ENCODE measurements at regions not wholly inside any gene's neighbourhood (a gene's known extent, or its start where the extent isn't known, plus 50 kb on each side); places are given as distances from the start of the nearest gene placed in this dataset.

DNA sequence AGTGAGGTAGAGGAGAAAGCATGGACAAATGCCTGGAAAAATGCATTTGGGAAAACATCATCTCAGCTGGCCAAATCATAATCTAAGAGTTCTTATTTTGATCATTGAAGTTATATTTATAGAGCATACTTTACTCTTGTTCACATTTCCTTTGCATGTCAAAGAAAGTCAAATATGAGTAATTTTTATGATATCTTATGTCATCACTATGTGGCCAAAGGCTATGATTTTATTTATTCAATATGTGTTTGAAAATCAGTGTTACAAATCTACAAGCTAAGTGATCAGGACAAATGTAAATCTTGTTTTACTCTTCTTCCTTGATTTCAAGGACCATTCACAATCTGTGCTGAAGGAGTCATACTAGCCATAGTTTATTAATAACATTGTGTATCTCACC is 237.2 kb upstream of the DPH6 start:
- DNase-seq, result no peak

DNA sequence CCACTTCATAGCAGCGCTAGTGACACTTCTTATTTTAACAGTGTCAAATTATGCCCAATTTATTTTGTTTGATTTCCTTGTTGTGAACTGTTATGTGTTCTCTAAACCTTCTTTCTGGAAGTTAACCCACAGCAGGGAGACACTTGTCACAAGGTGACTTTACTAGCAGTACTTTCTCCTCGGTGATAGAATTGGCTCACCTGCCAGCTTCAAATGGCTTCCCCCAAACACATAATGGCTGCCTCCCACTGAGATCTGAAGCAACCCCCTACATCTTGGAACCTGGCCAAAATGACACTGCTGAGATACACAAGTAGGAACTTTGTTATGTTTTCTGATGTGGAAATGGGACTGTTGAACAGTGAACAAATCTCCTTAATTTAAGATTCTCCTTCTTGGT is 238.8 kb upstream of the DPH6 start:
- no peak for DNase-seq

DNA sequence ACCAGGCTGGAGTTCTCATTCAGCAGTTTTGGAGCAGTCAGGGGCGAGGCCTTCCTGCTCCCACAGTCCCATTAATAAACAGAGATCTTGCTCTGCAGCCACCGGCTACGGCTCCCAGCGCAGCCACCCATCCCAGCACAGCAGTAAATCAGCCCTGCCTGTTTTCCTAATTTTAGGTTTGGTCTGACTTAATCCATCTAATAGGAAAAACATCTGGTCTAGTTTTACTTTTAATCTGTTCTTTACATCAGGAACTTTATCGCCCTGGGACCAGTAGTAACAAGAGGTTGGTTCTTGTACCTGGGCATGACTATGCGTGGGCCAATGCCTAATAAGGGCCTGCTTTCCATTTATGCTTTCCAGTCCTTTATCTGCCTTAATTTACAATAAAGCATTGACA is 264.0 kb upstream of the DPH6 start:
- DNase-seq, result no peak

DNA sequence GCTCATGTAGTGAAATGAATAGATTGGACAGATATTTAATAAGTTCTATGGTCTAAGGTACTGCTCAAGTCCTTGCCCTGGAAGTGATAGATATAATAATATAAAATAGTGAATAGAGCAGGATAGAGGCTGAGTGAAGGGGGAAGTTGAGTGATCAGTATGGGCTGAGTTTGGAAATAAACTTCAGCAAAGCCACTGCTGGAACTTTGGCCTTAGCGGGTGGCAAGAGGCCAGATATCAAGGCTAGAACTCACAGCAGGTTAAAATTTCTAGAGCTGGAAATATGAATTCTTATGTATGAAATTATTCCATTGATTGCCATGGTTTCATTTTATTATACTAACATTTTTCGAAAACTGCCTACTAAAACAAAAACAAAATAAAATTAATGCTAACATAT is 267.6 kb upstream of the DPH6 start:
- DNase-seq, result no peak

DNA sequence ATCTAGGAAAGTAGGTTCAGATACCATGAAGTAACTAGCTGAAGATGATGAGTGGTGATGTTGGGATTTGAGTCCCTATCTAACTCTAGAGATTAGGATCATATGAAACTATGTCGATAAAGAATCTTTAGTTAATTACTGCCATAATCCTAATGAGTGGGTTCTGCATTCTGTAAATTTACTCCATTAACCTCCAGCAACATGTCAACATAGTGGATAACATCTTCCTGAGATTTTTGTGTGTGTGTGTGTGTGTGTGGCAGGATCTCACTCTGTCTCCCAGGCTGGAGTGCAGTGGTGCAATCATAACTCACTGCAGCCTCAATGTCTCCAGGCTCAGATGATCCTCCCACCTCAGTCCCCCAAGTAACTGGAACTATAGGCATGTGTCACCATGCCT is 272.9 kb upstream of the DPH6 start:
- DNase-seq, result no peak

DNA sequence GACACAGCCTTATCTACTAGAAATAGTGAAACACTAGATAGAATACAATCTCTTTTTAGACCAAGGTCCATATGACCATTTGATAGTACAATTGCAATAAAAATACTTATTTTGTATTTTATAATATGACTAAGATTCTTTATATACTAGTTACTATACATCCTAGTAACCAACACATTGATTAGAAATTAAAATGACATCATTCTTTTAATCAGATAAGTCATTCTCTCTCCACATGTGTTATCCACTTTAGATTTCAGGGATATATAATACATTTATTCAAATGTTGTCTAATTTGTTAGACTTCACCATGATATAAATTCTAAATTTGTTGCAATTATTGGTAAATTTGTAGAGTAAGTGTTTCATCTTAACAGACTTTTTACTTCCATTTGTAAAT is 276.2 kb upstream of the DPH6 start:
- no peak for DNase-seq

DNA sequence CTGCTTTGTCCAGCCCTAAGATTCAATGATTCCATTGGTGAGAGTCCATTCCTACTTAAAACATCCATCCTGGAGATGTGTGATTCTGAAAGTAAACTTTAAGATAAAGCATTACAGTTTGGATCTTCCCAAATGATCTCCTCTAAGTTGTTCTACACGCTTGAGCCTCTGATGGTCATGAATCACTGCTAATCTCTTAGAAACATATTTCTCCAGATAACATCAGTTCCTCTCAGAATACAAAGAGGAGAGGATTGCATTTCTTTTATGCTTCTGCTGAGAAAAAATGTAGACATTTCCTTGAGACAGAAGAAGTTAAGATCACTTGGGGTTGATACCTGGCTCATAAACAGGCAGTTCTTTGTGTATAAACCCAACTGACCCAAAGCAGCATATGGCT is 281.2 kb upstream of the DPH6 start:
- no peak for DNase-seq

DNA sequence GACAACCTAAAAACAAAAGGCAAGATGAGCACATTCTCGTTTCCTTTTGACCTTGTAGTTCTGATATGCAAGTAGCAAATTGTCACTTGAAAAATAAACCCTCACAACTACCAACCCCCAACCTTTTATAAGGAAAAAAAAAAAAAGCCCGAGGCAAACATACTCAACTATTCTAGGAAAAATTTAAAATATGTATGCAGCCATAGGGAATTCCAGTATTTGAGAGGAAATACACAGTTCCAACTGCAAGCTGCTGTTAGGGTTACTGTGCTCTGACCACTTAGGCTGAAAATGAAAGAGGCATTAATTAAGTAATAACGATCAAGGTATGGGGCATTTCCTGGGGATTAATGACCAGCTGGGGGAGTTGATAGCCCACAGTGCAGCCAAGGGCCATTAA is 281.9 kb upstream of the DPH6 start:
- no peak for DNase-seq

DNA sequence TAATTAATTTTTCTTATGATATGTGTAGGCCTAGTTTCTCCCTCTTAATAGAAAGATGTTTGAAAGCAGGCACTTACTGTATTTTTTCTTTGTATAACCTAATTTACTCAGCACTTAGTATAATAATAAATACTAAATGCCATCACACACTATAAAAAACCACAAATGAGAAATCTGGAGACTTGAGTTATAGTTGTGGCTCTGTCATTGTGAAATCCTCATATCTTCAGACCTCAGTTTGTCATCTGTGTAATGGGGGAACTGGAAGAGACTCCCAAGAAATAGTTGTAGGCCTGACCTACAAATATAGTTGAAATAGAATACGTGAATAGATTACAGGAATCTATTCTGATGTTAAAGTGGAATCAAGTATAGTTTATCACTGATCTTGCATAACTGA is 287.6 kb upstream of the DPH6 start:
- DNase-seq, result no peak

DNA sequence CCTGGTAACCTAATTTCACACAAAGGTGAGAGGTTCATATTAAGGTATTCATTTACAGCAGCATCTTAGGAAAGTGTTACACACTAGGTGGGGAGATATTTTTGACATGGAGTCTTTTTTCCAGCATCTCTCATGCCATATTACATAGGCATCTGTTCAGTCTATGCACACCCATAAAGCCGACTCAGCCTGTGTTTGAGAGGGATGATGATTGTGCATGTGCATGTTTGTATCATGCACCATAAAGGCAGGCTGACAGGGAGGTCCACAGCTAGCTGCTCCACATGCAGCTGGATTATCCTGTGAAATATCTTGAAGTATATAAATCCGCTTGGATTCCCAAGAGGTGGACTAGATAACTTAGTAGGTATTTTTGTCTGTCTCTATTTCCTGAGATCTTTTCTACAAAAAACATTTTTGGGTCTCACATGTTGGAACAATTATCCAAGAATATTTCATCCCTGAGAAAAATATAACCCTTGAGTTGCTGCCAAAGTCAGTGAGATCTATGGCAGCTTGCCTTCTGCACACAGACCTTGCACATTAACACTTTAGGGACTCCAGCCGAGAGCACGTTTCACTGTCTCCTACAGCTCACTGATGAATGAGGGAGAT is 288.4 kb upstream of the DPH6 start:
- no peak for DNase-seq

DNA sequence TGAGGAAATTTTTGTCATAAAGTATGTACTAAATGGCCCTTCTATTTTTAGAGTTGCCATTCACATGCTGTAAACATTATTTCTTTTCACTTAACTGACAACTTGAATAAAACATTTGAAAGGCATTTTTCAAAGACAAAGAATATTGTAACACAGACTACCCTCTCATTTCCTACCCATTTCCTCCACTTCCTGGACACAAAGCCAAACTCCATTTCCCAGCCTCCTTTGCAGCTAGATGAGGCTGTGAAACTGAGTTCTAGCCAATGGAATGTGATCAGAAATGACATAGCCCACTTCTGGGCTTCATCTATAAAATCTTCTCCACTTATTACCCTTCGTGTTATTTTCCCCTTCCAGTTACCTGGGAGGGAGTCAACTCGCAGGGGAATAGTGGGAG is 288.9 kb upstream of the DPH6 start:
- DNase-seq, result no peak

DNA sequence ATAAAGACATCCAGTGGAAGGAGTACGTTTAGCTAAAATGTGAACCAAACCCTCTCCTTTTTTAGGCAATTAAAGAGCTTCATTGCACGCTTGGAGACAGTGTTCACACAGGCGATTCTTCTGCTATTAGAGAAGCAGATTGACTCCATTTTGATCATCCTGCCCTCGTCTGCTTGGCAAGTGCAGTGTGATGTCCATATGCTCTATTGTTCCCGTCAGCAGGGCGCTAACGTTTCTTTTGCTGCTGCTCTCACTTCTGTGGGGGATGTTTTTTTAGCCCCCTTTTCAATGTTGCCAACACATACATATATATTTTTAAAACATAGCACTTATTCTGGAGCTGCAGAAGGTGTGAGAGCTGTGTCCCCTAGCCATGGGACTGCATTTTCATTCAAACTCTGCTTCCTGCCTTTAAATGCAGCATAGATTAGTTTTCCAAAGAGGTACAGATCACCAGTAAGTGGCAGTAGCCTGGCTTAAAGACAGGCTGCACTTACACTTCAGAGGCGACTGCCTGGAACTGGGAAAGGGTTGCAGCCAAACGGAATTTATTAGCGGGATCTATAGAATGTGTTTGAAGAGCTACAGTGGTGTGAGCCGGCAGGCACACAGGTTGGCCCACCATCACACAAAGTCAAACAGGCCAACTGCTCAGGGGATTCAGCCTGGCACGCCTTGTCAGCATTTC is 292.6 kb upstream of the DPH6 start:
- no peak for DNase-seq

DNA sequence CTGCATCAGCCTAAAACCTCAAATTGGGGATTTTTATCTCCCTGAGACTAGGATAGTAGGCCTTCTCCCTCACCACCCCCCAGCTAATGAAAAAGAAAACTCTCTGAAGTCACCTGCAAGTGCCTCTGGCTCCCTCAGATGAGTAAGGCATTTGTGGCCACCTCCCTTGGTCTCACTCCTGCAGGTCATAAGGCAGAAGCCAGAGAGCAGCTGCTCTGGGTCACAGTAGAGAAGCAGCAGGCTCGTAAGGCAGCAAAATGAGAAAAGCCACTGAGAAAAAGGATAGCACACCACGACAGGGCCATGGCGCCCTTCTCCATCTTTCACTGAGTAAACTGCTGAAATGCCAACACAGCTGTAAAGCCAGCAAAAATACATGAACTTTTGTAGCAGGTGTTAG is 296.7 kb upstream of the DPH6 start:
- DNase-seq, result no peak

DNA sequence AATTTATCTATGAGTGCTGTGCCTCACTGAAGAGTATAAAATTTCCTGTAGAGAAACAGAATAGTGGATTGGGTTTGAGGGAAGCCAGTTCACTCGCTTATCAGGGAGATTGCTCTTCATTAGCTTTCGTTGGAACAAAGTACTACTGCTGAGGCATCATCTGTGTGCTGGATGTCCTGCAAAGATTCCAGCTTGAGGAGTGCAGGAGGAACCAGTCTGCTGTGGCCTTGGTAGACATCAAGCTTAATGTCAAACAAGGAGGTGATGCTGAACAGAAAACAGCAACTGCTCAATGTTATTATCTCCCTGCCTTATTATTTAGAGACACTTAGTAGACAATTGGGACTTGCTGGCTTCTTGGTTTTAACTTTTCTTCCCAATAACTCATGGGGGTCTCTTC is 297.5 kb upstream of the DPH6 start:
- DNase-seq, result no peak

DNA sequence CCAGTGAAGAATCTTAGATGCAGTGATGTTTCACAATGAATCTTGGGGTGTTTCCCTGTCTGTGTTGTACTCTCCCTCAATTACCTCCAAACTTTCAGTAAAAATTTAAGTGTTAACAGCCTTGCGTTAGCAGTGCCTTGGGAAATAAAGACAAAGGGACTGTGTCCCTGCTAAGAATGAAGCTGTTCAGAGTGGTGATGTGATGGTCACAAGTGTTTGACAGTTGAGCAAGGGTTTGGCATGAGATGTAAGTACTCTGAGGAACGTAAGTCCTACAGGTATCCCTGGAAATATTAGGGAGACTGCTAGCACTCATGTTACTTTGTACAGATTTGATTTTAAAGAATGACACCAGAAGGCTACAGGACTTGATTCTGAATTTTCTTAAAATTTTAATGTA is 304.3 kb upstream of the DPH6 start:
- no peak for DNase-seq

DNA sequence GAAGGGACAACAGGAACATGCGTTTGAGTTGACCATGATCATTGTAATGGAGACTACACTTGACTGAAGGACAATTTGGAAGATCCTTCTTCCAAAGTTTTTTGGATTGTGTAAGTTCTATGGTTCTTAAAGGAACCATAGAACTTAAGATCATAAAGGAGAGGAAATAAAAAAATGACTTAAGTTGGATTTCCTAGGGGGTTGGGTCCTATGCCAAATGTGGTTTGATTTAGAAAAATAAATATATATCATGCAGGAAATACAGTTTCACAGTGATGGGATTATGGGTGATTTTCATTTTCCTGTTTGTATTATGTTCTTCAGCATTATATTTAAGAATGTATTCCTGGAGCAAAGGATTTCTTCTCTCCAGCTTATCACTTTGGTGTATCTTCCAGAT is 305.5 kb upstream of the DPH6 start:
- DNase-seq, result no peak

DNA sequence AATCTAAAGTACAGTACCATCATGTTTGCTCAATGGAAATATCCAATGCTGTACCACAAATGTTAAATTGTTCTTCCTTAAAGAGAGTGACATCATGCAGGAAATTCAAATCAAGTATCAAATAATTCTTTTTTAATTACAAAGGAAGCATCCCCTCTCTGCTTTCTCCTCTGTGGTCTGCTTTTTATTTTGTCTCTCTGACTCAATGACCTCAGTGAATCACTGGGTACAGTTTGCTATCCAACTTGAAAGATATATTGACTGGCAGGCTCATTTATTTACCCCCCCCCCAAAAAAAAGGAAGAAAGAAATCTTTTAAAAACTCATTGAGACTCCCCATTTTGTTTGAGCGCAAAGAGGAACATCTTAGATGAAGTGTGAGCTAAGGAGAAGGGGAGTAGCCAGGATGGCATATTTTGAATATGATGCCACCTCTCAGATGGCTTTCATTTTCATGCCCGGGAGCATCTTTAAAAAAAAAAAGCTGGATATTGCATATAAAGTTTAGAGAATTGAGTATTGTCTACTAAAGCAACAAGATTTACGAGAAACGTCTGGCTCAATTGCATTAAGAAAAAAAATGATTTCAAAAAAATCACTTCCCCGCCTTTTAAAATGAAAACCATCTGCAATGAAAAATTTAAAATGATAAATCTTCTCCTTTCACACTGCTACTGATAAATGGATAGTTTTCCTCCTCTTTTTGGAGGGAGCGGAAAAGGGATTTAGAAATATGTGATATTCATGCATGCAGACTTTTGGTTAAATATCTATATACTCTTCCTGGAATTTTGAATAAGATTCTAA is 307.1 kb upstream of the DPH6 start:
- DNase-seq, result no peak

DNA sequence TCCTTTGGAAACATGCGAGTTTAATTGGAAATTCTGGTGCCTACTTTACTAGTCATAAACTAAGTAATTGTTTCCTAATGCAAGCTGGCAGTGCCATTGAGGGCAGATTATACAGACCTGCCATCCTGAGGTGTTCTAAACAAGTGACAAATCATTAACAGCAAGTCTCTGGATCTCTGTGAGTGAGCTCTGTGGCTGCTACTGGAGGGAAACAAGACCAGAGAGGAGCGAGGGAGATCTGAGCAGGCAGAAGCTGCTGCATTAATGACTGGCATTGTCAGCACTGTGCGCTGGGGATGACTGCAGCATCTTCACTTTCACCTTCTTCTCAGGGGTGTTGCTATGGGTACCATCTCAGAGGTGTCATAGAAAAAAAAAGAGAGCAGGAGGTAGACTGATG is 308.4 kb upstream of the DPH6 start:
- DNase-seq, result no peak

DNA sequence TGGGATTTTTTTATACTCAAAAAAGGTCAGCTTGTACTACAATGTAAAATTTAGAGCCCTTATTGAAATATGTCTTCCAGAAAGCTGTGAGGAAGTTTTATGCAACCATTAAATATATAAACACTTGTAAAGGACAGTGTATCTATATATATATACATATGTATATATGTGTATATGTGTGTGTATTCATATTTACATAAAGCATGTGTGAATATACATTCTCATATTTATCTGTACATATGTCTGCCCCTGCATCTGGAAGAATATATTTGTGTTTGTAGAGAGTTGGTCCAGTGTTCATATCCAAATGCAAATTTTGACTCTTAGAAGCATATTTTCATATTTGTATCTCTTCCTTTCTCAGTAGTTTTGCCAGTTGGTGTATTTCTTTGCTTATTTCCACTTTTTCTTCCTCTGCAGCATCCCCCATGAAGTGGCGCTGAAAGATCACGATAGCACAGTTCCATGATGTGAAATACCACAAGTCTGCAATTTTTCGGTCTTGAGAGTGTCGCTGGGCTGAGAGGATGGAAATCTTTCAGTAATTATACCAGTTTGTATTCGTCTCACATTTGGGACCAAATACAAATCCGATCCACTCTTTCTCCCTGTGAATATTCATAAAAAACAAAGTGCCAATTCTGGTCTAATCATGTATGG is 311.7 kb upstream of the DPH6 start:
- DNase-seq, result no peak

DNA sequence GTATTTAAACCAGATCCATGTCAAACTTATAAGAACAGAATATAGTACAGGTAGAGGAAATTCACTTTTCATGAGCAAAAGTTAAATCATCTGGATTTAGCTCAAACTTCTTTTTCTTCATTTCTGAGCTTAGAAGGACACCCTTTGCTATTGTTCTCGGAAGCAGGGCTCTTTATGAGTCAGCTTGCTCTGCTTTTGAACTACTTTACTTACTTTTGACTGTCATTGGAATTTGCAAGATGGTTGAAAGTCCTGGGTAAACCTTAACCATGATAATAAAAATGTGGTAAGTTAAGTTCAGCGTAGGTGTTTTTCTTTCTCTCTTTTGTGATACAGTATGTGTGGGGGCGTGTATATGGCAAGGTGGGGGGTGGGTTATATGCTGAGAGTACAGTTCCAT is 312.7 kb upstream of the DPH6 start:
- no peak for DNase-seq

DNA sequence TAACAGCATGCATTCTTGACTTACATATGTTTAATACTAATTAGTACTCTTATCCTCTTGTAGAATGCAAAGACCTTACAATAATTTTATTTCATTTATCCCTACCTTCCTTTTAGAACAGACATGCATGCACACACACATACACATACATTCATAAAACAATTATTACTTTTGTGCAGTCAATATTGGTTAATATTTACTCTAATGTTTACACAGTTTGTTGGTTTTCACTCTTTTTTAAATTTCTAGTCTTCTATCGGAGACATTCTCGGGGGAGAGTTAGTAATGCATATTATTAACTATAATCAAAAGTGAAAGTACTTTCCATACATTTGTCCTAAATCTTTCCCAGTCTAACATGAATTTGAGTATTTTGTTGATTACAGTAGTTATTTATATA is 317.7 kb upstream of the DPH6 start:
- DNase-seq, result no peak

DNA sequence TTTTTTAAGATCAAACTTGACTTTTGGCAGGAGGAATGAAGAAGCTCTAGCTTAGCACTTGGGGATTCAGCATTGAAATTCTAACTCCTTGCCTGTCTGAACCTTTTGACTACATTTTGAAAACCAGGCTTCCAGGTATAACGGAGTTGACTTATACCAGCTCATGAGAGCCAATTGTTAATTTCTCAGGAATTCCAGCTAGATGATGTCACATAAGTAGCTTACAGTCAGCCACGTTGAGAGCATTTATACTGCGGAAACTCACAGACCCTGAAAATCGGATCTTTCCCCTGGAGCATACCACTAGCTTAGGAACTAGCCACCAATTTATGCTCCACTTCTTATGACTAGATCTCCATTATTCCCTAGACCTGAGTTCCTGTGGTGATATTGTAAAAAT is 321.4 kb upstream of the DPH6 start:
- DNase-seq, result no peak

DNA sequence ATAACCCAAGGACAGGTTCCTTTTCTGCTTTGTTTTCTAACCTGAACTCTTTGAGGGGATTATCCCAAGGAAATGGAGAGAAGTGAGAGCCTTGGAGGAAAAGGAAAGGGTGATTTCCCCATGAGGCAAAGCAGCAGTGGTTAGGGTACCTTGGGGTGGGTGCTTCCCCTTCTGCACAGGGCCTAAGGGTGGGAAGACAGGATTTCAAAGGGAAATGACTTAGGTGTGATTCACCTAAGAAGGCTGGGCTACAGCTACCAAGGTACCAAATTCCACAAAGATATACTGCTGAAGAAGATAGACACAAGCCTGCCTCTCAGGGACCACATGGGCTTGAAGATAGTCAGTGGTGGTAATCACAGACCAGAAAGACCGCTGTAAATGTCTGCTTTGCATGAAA is 325.3 kb upstream of the DPH6 start:
- no peak for DNase-seq

DNA sequence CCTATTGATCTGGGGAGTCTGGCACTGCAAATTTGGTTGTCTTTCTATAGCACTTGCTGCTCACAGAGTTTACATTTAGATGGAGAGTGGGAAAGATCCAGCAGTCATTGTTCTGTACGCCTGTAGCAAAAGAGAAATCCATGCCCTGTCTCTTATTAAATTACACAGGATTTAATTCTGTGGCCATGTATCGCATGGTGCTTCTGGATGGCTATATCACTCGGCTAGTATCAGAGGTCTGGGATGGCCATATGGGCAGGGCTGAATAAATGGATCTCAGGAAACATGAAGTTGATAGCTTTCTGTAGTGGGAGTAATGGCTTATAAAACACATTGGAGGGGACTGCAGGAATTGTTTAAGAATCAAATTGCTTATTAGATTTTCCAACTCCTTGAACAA is 325.8 kb upstream of the DPH6 start:
- DNase-seq, result no peak
